ENCODE measurements at regions not wholly inside any gene's neighbourhood (a gene's known extent, or its start where the extent isn't known, plus 50 kb on each side); places are given as distances from the start of the nearest gene placed in this dataset. TPM values are rescaled to one million over a fixed set of nuclear protein-coding genes. Genes with fewer than 3 reads are reported as not detected.

DNA sequence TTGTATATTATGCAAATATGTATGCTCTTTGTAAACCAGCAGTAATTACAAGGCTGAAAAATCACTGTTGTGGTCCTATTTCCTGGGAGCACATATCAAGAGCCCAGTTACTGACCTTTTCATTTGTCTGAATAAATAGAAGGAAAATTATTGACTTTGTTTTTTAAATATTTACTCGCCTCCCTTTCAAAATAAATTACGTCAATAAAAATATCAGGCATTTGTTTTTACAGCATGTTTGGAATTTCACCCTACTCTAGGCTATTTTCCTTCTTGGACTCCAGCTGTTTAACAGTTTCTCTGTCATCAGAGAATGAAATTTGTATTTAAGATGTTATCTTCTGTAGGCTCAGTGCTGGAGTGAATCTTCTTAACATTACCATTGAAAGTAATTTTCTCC is 59.9 kb upstream of the LRATD1 start:
- intact Hi-C loops (cut with micrococcal nuclease; ENCODE audit: unreplicated experiment): no loop called here
- H3K4me1 ChIP-seq (ENCODE audit: insufficient read depth, low read length, poor library complexity, severe bottlenecking): no peaks in the 10 kb centered on the region
- H3K4me3 ChIP-seq (ENCODE audit: low read depth, low read length, poor library complexity, severe bottlenecking): no peak overlapping the region
- BruUV-seq (replicated peaks): no TSS peak
- H3K9me2 ChIP-seq (ENCODE audit: insufficient read depth, low read length): no peaks in the 10 kb centered on the region
- TF ChIP-seq, protein P1, sequence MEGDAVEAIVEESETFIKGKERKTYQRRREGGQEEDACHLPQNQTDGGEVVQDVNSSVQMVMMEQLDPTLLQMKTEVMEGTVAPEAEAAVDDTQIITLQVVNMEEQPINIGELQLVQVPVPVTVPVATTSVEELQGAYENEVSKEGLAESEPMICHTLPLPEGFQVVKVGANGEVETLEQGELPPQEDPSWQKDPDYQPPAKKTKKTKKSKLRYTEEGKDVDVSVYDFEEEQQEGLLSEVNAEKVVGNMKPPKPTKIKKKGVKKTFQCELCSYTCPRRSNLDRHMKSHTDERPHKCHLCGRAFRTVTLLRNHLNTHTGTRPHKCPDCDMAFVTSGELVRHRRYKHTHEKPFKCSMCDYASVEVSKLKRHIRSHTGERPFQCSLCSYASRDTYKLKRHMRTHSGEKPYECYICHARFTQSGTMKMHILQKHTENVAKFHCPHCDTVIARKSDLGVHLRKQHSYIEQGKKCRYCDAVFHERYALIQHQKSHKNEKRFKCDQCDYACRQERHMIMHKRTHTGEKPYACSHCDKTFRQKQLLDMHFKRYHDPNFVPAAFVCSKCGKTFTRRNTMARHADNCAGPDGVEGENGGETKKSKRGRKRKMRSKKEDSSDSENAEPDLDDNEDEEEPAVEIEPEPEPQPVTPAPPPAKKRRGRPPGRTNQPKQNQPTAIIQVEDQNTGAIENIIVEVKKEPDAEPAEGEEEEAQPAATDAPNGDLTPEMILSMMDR (conservative IDR thresholded peaks at IDR 0.05; ENCODE audit: low read length): no peak
- TF ChIP-seq EZH2phosphoT487 (IDR thresholded peaks at IDR 0.05; ENCODE audit: borderline replicate concordance, low read depth, low read length): no peak
- no peak overlapping the region for H2AFZ ChIP-seq (ENCODE audit: low read length)
- no peaks in the 10 kb centered on the region for H3K36me3 ChIP-seq (ENCODE audit: insufficient read depth, low read length)
- CTCF ChIA-PET (ENCODE audit: unreplicated experiment): no interaction called here
- no peak for DNase-seq (ENCODE audit: low spot score)
- no peak overlapping the region for H3K27ac ChIP-seq (ENCODE audit: low read depth, low read length, poor library complexity, severe bottlenecking)
- no peaks in the 10 kb centered on the region for H3K9me3 ChIP-seq (ENCODE audit: low read length)
- no peaks in the 10 kb centered on the region for H4K20me1 ChIP-seq (ENCODE audit: insufficient read depth, low read length)
- POLR2A ChIA-PET: interaction anchor here (0.6 kb wide), 1 partner anchor 264 kb away, joined by 3 read pairs; no protein-coding TSS in a partner anchor
- H3K79me2 ChIP-seq (ENCODE audit: insufficient read depth, low read depth, low read length): no peaks in the 10 kb centered on the region
- H3K4me2 ChIP-seq (ENCODE audit: low read length): no peak overlapping the region

DNA sequence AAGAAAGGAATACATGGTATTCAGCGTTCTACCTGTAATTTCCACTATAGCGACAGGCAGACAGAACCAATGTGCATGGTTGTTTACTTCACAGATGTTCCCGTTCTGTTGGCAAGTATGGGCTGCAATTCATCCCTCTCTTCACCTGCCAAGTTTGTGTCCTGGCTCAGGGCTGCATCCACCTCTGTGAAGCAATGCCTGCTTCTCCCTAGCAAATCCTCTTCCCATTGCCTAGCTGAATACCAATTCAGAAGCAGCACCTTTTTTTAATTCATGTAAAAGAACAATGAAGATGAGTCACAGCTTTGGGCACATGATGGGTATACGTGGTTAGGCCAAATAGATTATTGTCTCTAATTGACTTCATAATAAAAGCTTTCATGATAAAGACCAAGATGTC is 54.7 kb upstream of the LRATD1 start:
- ChIA-PET CTCF (ENCODE audit: unreplicated experiment) (no interaction called here), POLR2A (interaction anchor here (0.8 kb wide), 1 partner anchor 989 kb away, joined by 3 read pairs; no protein-coding TSS in a partner anchor)
- no peak for DNase-seq (ENCODE audit: low spot score)
- Histone ChIP-seq H3K36me3 (ENCODE audit: insufficient read depth, low read length) (no peaks in the 10 kb centered on the region), H2AFZ (ENCODE audit: low read length) (no peak overlapping the region), H3K4me3 (ENCODE audit: low read depth, low read length, poor library complexity, severe bottlenecking) (no peak overlapping the region), H3K4me2 (ENCODE audit: low read length) (no peak overlapping the region), H3K9me2 (ENCODE audit: insufficient read depth, low read length) (no peaks in the 10 kb centered on the region), H3K27ac (ENCODE audit: low read depth, low read length, poor library complexity, severe bottlenecking) (no peak overlapping the region), H3K79me2 (ENCODE audit: insufficient read depth, low read depth, low read length) (no peaks in the 10 kb centered on the region), H3K9me3 (ENCODE audit: low read length) (no peaks in the 10 kb centered on the region), H4K20me1 (ENCODE audit: insufficient read depth, low read length) (no peaks in the 10 kb centered on the region), H3K4me1 (ENCODE audit: insufficient read depth, low read length, poor library complexity, severe bottlenecking) (no peaks in the 10 kb centered on the region)
- intact Hi-C loops (cut with micrococcal nuclease; ENCODE audit: unreplicated experiment): no loop called here
- TF ChIP-seq, protein P1 (conservative IDR thresholded peaks at IDR 0.05; ENCODE audit: low read length): no peak
- no peak for TF ChIP-seq EZH2phosphoT487 (IDR thresholded peaks at IDR 0.05; ENCODE audit: borderline replicate concordance, low read depth, low read length)
- BruUV-seq (replicated peaks): no TSS peak

Small RNA genes lying in the stretch of these regions (small RNA-seq; reads per million reads assigned to genes)
- gene RF00017: not detected
- gene RNU6-1288P: not detected
